GM12878 (cell line): ENCODE measurements at regions not wholly inside any gene's neighbourhood (a gene's known extent, or its start where the extent isn't known, plus 50 kb on each side); places are given as distances from the start of the nearest gene placed in this dataset.

Experiments
- BCL11A ChIP-seq: IDR thresholded peaks from 2 replicates; pipeline ENCODE4 v1.6.1; 2011; ENCODE audit warnings: low read depth, low read length
- CTCF ChIP-seq, 3 experiments: IDR thresholded peaks in 2 of 3; conservative IDR thresholded peaks in 1 of 3; 2 replicates each; pipeline ENCODE4 v1.5.1; 2011; ENCODE audit warnings: low read depth in 3 of 3, low read length in 3 of 3, mild to moderate bottlenecking in 3 of 3, control low read depth in 2 of 3, moderate library complexity in 2 of 3, inconsistent platforms in 1 of 3, mixed read lengths in 1 of 3; ENCODE audit not compliant: control insufficient read depth in 2 of 3, insufficient read depth in 1 of 3; ENCODE audit errors: extremely low read depth in 1 of 3
- JUNB ChIP-seq: IDR thresholded peaks from 2 replicates; pipeline ENCODE4 v1.6.1; 2016; ENCODE audit warnings: antibody characterized with exemption, mild to moderate bottlenecking
- POLR2A ChIP-seq: IDR thresholded peaks from 2 replicates; pipeline ENCODE4 v1.6.1; 2011; ENCODE audit warnings: low read depth, mild to moderate bottlenecking, low read length
- ZNF274 ChIP-seq: IDR thresholded peaks from one replicate; pipeline ENCODE4 v1.8.0; 2011; ENCODE audit not compliant: insufficient read length, insufficient read depth
- TF ChIP-seq, protein P1 (sequence below): IDR thresholded peaks from 2 replicates; pipeline ENCODE4 v1.6.1; 2012; ENCODE audit warnings: low read depth, low read length, improper control_type of control experiment

- TF ChIP-seq BCL11A (no peak), CTCF (IDR thresholded peaks at IDR 0.05 in 2 of 3, conservative IDR thresholded peaks at IDR 0.05 in 1 of 3; ENCODE audit: control insufficient read depth in 2 of 3, extremely low read depth in 1 of 3, insufficient read depth in 1 of 3, low read depth in 3 of 3, low read length in 3 of 3) (no peak), JUNB (no peak), POLR2A (no peak), ZNF274 (no peak)
- TF ChIP-seq, protein P1, sequence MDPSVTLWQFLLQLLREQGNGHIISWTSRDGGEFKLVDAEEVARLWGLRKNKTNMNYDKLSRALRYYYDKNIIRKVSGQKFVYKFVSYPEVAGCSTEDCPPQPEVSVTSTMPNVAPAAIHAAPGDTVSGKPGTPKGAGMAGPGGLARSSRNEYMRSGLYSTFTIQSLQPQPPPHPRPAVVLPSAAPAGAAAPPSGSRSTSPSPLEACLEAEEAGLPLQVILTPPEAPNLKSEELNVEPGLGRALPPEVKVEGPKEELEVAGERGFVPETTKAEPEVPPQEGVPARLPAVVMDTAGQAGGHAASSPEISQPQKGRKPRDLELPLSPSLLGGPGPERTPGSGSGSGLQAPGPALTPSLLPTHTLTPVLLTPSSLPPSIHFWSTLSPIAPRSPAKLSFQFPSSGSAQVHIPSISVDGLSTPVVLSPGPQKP, result no peak
These were observed 139.6 kb upstream of the PTCHD1 start for GRCh38 chrX:23194885-23195554.
